ENCODE measurements at regions not wholly inside any gene's neighbourhood (a gene's known extent, or its start where the extent isn't known, plus 50 kb on each side); places are given as distances from the start of the nearest gene placed in this dataset.

- no peak for DNase-seq
Observed at GRCh38 chr10:111999915-112000302, 183.7 kb downstream of the GPAM start.

GRCh38 chr10:112000466-112000865 lies 183.1 kb downstream of the GPAM start:
- DNase-seq = no peak

- no peak for DNase-seq
Observed at GRCh38 chr10:112002206-112002605, 181.4 kb downstream of the GPAM start.

GRCh38 chr10:112004075-112004474 lies 179.5 kb downstream of the GPAM start:
- no peak for DNase-seq

GRCh38 chr10:112005044-112005443 lies 178.5 kb downstream of the GPAM start:
- DNase-seq = no peak

GRCh38 chr10:112006407-112006806 lies 177.2 kb downstream of the GPAM start:
- DNase-seq = no peak

- DNase-seq = no peak
Observed at GRCh38 chr10:112006831-112007230, 176.7 kb downstream of the GPAM start.

GRCh38 chr10:112022196-112022595 lies 161.4 kb downstream of the GPAM start:
- DNase-seq = no peak

- no peak for DNase-seq
Observed at GRCh38 chr10:112024079-112024478, 159.5 kb downstream of the GPAM start.

- no peak for DNase-seq
Observed at GRCh38 chr10:112025228-112025627, 158.3 kb downstream of the GPAM start.

- no peak for DNase-seq
Observed at GRCh38 chr10:112026438-112026837, 157.1 kb downstream of the GPAM start.

GRCh38 chr10:112027731-112028280 lies 155.8 kb downstream of the GPAM start:
- no peak for DNase-seq

- no peak for DNase-seq
Observed at GRCh38 chr10:112030431-112030830, 153.1 kb downstream of the GPAM start.

- DNase-seq = no peak
Observed at GRCh38 chr10:112039823-112040222, 143.7 kb downstream of the GPAM start.

- DNase-seq = no peak
Observed at GRCh38 chr10:112040696-112041095, 142.9 kb downstream of the GPAM start.

- no peak for DNase-seq
Observed at GRCh38 chr10:112045938-112046337, 137.6 kb downstream of the GPAM start.

- no peak for DNase-seq
Observed at GRCh38 chr10:112047674-112048073, 135.9 kb downstream of the GPAM start.

GRCh38 chr10:112052166-112052565 lies 131.4 kb downstream of the GPAM start:
- no peak for DNase-seq

GRCh38 chr10:112053895-112054294 lies 129.7 kb downstream of the GPAM start:
- no peak for DNase-seq

- no peak for DNase-seq
Observed at GRCh38 chr10:112054516-112054915, 129.0 kb downstream of the GPAM start.

- no peak for DNase-seq
Observed at GRCh38 chr10:112057072-112057471, 126.5 kb downstream of the GPAM start.

GRCh38 chr10:112059220-112059619 lies 124.3 kb downstream of the GPAM start:
- no peak for DNase-seq

GRCh38 chr10:112071596-112072133 lies 111.9 kb downstream of the GPAM start:
- DNase-seq = no peak

- no peak for DNase-seq
Observed at GRCh38 chr10:112078003-112078402, 105.6 kb downstream of the GPAM start.

GRCh38 chr10:112080231-112080630 lies 103.3 kb downstream of the GPAM start:
- no peak for DNase-seq

Measured in activated naive CD4-positive, alpha-beta T cell treated with Interleukin-2 at 50 U/mL for 16 hours (primary cell).